Small intestine (tissue), 7 donors: ENCODE measurements at regions not wholly inside any gene's neighbourhood (a gene's known extent, or its start where the extent isn't known, plus 50 kb on each side); places are given as distances from the start of the nearest gene placed in this dataset.

Experiments used
- DNase-seq, 2 donors: peaks; one replicate each; pipeline versions ENCODE4 v3.0.0 to v3.0.0-alpha.2; 2013
- FAIRE-seq: peaks from 2 replicates; lab custom pipeline; 2012; peaks lifted over from hg19 to GRCh38; lab: Jason Lieb, UNC
- H3K27ac ChIP-seq, 3 donors: one replicate each; pipeline ENCODE4 v1.5.1; 2013; ENCODE audit warnings: low read length in 2 of 3, mild to moderate bottlenecking in 2 of 3, control low read depth in 1 of 3, inconsistent platforms in 1 of 3, low read depth in 1 of 3, moderate library complexity in 1 of 3
- H3K27me3 ChIP-seq, 3 donors: one replicate each; pipeline ENCODE4 v1.6.1; 2013; ENCODE audit warnings: low read length in 3 of 3, inconsistent platforms in 1 of 3; ENCODE audit not compliant: control insufficient read depth in 3 of 3, insufficient read depth in 3 of 3
- H3K36me3 ChIP-seq, 3 donors: one replicate each; pipeline ENCODE4 v1.6.1; 2013; ENCODE audit warnings: low read length in 3 of 3, inconsistent platforms in 1 of 3, low read depth in 1 of 3, mild to moderate bottlenecking in 1 of 3, moderate library complexity in 1 of 3; ENCODE audit not compliant: control insufficient read depth in 3 of 3, insufficient read depth in 2 of 3
- H3K4me1 ChIP-seq, 3 donors: one replicate each; pipeline ENCODE4 v1.6.1; 2013; ENCODE audit warnings: low read length in 2 of 3, inconsistent platforms in 1 of 3, low read depth in 1 of 3, mild to moderate bottlenecking in 1 of 3, moderate library complexity in 1 of 3; ENCODE audit not compliant: control insufficient read depth in 3 of 3, insufficient read depth in 2 of 3
- H3K4me3 ChIP-seq, 3 donors: one replicate each; pipeline ENCODE4 v1.5.1; 2013; ENCODE audit warnings: low read length in 3 of 3, control low read depth in 1 of 3, inconsistent platforms in 1 of 3, low read depth in 1 of 3, mild to moderate bottlenecking in 1 of 3, moderate library complexity in 1 of 3
- H3K9me3 ChIP-seq, 2 donors: one replicate each; pipeline ENCODE4 v1.6.1; 2013; ENCODE audit warnings: low read depth in 1 of 2, low read length in 1 of 2; ENCODE audit not compliant: control insufficient read depth in 2 of 2, insufficient read depth in 1 of 2
- WGBS, 3 donors: extraction: QIAGEN DNeasy Blood & Tissue Kit; methylation state at CpG; one replicate each; pipeline ENCODE4 v1.1.7; 2013; 5-methylcytosine and 5-hydroxymethylcytosine counted together
- donor health status: healthy with polysubstance abuse.
- donor health status: control.
- donor health status: control.
- donor health status: Bipolar disorder and iron deficiency.
- donor health status: healthy.

- Histone ChIP-seq H3K27me3 (peaks cover 0 to 9% (median 7%) of the 10 kb centered on the region in 3 donors), H3K4me3 (no peak overlapping the region), H3K9me3 (no peaks in the 10 kb centered on the region), H3K27ac (no peak overlapping the region), H3K36me3 (no peaks in the 10 kb centered on the region), H3K4me1 (no peaks in the 10 kb centered on the region)
- 80 to 90% (median 87%) methylated on average over 5 of the region's 5 CpGs for WGBS, 3 donors
- DNase-seq (no peak), FAIRE-seq (no peak)
Observed at GRCh38 chr20:59512651-59513050, 91.7 kb upstream of the PHACTR3 start.

DNA sequence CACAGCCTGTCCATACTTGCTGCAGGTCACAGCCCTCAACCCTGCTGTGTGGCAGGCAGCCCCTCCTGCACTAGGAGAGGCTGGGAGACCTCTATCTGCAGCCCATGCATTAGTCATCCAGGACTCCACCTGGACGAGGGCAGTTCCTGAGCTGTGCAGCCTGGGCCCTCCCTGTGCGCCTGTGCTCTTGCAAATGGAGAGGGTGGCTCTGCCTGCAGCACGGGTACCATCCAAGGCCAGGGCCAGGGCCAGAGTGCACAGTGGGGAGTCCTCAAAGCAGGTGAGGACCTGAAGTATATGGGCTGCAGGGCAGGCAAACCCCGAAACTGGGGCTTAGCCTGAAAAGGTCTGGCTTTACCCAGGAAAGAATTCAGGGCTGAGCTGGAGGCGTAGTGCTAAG, 89.8 kb upstream of the PHACTR3 start:
- 53 to 67% (median 55%) methylated on average over 5 of the region's 5 CpGs for WGBS, 3 donors
- Histone ChIP-seq H3K4me3 (no peak overlapping the region), H3K27me3 (peaks cover 0 to 9% (median 7%) of the 10 kb centered on the region in 3 donors), H3K27ac (no peak overlapping the region), H3K36me3 (no peaks in the 10 kb centered on the region), H3K4me1 (no peaks in the 10 kb centered on the region), H3K9me3 (no peaks in the 10 kb centered on the region)
- FAIRE-seq (no peak), DNase-seq (no peak)

GRCh38 chr20:59515013-59515905, 89.1 kb upstream of the PHACTR3 start:
- peak; percentile 58 to 78 for DNase-seq
- H3K9me3 ChIP-seq, result no peaks in the 10 kb centered on the region
- no peaks in the 10 kb centered on the region for H3K4me1 ChIP-seq
- FAIRE-seq, result no peak
- H3K4me3 ChIP-seq, result no peak overlapping the region
- H3K27ac ChIP-seq, result no peak overlapping the region
- no peaks in the 10 kb centered on the region for H3K36me3 ChIP-seq
- H3K27me3 ChIP-seq, result peaks cover 0 to 9% (median 7%) of the 10 kb centered on the region in 3 donors
- WGBS, 3 donors, result 22 to 26% (median 24%) methylated on average over 32 of the region's 32 CpGs

DNA sequence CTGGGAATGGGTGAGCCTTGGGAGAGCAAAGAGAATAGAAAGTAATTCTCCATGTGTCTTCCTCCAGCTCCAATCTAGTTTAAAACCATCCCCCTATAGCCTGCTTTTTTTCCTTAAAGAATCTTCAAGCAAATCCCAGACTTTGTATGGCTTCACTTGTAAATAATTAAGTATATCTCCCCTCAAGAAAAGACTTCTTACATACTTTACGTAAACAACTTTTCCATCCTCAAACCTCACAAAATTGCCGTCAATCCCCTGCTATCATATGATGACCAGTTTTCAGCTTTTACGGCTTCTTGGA, 88.5 kb upstream of the PHACTR3 start:
- Histone ChIP-seq H3K4me1 (no peaks in the 10 kb centered on the region), H3K4me3 (no peak overlapping the region), H3K27me3 (peaks cover 0 to 9% (median 7%) of the 10 kb centered on the region in 3 donors), H3K27ac (no peak overlapping the region), H3K9me3 (no peaks in the 10 kb centered on the region), H3K36me3 (no peaks in the 10 kb centered on the region)
- 68 to 73% (median 73%) methylated on average over 3 of the region's 3 CpGs for WGBS, 3 donors
- FAIRE-seq, result no peak
- no peak for DNase-seq

- Histone ChIP-seq H3K4me1 (no peaks in the 10 kb centered on the region), H3K36me3 (no peaks in the 10 kb centered on the region), H3K27ac (no peak overlapping the region), H3K4me3 (no peak overlapping the region), H3K9me3 (no peaks in the 10 kb centered on the region), H3K27me3 (peaks cover 0 to 9% (median 7%) of the 10 kb centered on the region in 3 donors)
- 42 to 48% (median 47%) methylated on average over 3 of the region's 3 CpGs for WGBS, 3 donors
- no peak for FAIRE-seq
- peak; percentile 60 to 65 for DNase-seq
Observed at GRCh38 chr20:59518881-59519706, 85.2 kb upstream of the PHACTR3 start.

DNA sequence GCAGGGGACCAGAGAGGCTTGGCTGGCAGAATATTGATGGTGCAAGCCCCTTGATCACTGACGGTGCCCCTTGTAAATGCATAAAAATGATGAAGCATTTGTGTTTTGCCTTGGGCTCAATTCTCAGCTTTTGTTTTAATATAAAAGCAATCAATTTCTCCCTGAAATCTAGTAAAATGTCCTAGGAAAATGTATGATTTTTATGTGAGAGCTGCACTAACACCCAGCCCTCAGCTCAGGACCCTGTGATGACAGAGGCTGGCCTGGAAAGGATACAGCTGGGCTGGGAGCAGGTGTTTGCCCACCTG, 84.7 kb upstream of the PHACTR3 start:
- peaks cover 0 to 6% (median 6%) of the 10 kb centered on the region in 3 donors for H3K27me3 ChIP-seq
- no peaks in the 10 kb centered on the region for H3K9me3 ChIP-seq
- FAIRE-seq (no peak), DNase-seq (no peak)
- 0 to 4% (median 4%) methylated on average over 1 of the region's 1 CpG for WGBS, 3 donors
- H3K4me3 ChIP-seq, result no peak overlapping the region
- no peaks in the 10 kb centered on the region for H3K4me1 ChIP-seq
- no peak overlapping the region for H3K27ac ChIP-seq
- no peaks in the 10 kb centered on the region for H3K36me3 ChIP-seq

DNA sequence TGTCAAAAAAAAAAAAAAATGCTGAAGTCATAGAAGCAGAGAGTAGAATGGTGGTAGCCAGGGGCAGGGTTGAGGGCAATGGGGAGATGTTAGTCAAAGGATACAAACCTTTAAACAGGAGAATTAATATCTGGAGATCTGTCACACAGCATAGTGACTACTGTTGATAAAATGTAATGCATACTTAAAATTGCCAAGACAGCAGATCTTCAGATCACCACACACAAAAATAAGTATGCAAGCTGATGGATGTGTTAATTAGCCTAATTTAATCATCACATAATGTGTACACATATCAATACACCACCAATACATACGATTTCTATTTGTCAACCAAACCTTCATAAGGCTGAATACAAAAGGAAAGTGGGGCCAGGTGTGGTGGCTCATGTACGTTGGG, 83.5 kb upstream of the PHACTR3 start:
- H3K4me1 ChIP-seq, result no peaks in the 10 kb centered on the region
- 53 to 70% (median 58%) methylated on average over 2 of the region's 2 CpGs for WGBS, 3 donors
- DNase-seq, result no peak
- H3K27ac ChIP-seq, result no peak overlapping the region
- H3K4me3 ChIP-seq, result no peak overlapping the region
- H3K9me3 ChIP-seq, result no peaks in the 10 kb centered on the region
- peaks cover 0 to 3% (median 0%) of the 10 kb centered on the region in 3 donors for H3K27me3 ChIP-seq
- H3K36me3 ChIP-seq, result no peaks in the 10 kb centered on the region
- FAIRE-seq, result no peak

DNA sequence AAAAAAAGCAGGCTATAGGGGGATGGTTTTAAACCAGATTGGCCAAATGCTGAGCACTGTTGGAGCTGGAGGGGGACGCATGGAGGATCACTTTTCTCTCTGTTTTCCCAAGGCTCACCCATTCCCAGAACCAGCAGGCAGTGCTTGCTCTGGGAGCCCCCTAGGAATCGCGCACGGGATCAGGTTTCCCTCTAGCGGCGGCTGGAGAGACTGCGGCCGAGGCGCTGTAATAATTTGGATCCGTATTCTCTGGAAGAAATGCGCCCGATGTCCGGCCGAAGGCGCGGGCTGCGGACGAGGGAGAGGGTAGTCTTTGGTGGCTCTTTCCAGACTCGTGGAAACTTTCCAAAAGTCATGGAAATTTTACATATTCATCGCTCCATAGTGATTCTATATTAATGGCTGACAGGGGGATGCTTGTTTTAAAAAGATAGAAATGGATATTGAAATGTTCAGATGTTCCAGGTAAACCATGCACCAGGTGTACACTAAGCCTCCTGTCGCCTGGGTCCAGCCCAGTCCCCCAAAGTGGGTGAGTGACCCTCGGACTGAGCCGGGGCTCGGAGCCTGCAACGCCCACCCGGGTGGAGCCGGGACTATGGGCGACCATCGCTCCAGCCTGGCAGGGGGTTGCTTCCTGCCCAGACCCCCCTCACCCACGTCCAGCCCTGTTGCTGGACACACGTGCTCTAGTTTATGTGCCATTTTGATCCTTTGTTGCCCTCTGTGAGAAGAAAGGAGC, 78.7 kb upstream of the PHACTR3 start:
- no peak for FAIRE-seq

More for the DNA sequence above, 78.7 kb upstream of the PHACTR3 start:
- Histone ChIP-seq H3K36me3 (no peaks in the 10 kb centered on the region), H3K4me1 (no peaks in the 10 kb centered on the region), H3K9me3 (no peaks in the 10 kb centered on the region), H3K4me3 (no peak overlapping the region), H3K27ac (no peak overlapping the region), H3K27me3 (peaks cover 0 to 7% (median 4%) of the 10 kb centered on the region in 3 donors)
- 6 to 17% (median 11%) methylated on average over 31 of the region's 31 CpGs for WGBS, 3 donors
- peak; percentile 31 to 67 for DNase-seq
